ENCODE measurements at regions not wholly inside any gene's neighbourhood (a gene's known extent, or its start where the extent isn't known, plus 50 kb on each side); places are given as distances from the start of the nearest gene placed in this dataset.
"Not testable (repeated sequence)": the region's sequence is repeated elsewhere in the genome, so short reads cannot be mapped to it uniquely, and the experiment has no call there.

GRCh38 chr3:194019398-194020165 is 116.4 kb upstream of the HES1 start:
- no peak for DNase-seq (ENCODE audit: low spot score)

GRCh38 chr3:194022052-194022451 is 113.9 kb upstream of the HES1 start:
- no peak for DNase-seq (ENCODE audit: low spot score)

GRCh38 chr3:194022816-194023215 is 113.1 kb upstream of the HES1 start:
- no peak for DNase-seq (ENCODE audit: low spot score)

- DNase-seq (ENCODE audit: low spot score), result no peak
Measured at GRCh38 chr3:194023501-194024280, 112.3 kb upstream of the HES1 start.

GRCh38 chr3:194025119-194025518 is 110.8 kb upstream of the HES1 start:
- no peak for DNase-seq (ENCODE audit: low spot score)

GRCh38 chr3:194025951-194026350 is 110.0 kb upstream of the HES1 start:
- no peak for DNase-seq (ENCODE audit: low spot score)

- no peak for DNase-seq (ENCODE audit: low spot score)
Measured at GRCh38 chr3:194028434-194029004, 107.4 kb upstream of the HES1 start.

GRCh38 chr3:194029846-194030245 is 106.1 kb upstream of the HES1 start:
- no peak for DNase-seq (ENCODE audit: low spot score)

GRCh38 chr3:194030372-194030771 is 105.6 kb upstream of the HES1 start:
- no peak for DNase-seq (ENCODE audit: low spot score)

- DNase-seq (ENCODE audit: low spot score), result no peak
Measured at GRCh38 chr3:194031349-194031748, 104.6 kb upstream of the HES1 start.

GRCh38 chr3:194031867-194032635 is 103.9 kb upstream of the HES1 start:
- no peak for DNase-seq (ENCODE audit: low spot score)

GRCh38 chr3:194032828-194033435 is 103.0 kb upstream of the HES1 start:
- no peak for DNase-seq (ENCODE audit: low spot score)

GRCh38 chr3:194034346-194035336 is 101.3 kb upstream of the HES1 start:
- no peak for DNase-seq (ENCODE audit: low spot score)

- no peak for DNase-seq (ENCODE audit: low spot score)
Measured at GRCh38 chr3:194035406-194036138, 100.4 kb upstream of the HES1 start.

GRCh38 chr3:194036842-194037241 is 99.1 kb upstream of the HES1 start:
- DNase-seq (ENCODE audit: low spot score), result no peak

- not testable (repeated sequence) for DNase-seq (ENCODE audit: low spot score)
Measured at GRCh38 chr3:194038346-194038745, 97.6 kb upstream of the HES1 start.

- DNase-seq (ENCODE audit: low spot score), result no peak
Measured at GRCh38 chr3:194038960-194039359, 97.0 kb upstream of the HES1 start.

- DNase-seq (ENCODE audit: low spot score), result no peak
Measured at GRCh38 chr3:194040516-194041273, 95.3 kb upstream of the HES1 start.

GRCh38 chr3:194042927-194043326 is 93.0 kb upstream of the HES1 start:
- DNase-seq (ENCODE audit: low spot score), result no peak
